ENCODE measurements at regions not wholly inside any gene's neighbourhood (a gene's known extent, or its start where the extent isn't known, plus 50 kb on each side); places are given as distances from the start of the nearest gene placed in this dataset.
"Not testable (repeated sequence)": the region's sequence is repeated elsewhere in the genome, so short reads cannot be mapped to it uniquely, and the experiment has no call there.

- DNase-seq: no peak
Observed at GRCh38 chr2:52340171-52340570, 1308.2 kb upstream of the NRXN1 start.

GRCh38 chr2:52337786-52338185, 1305.9 kb upstream of the NRXN1 start:
- not testable (repeated sequence) for DNase-seq

- no peak for DNase-seq
Observed at GRCh38 chr2:52336951-52337350, 1305.0 kb upstream of the NRXN1 start.

- no peak for DNase-seq
Observed at GRCh38 chr2:52335727-52336126, 1303.8 kb upstream of the NRXN1 start.

GRCh38 chr2:52334185-52334584, 1302.3 kb upstream of the NRXN1 start:
- no peak for DNase-seq

- no peak for DNase-seq
Observed at GRCh38 chr2:52327641-52328040, 1295.7 kb upstream of the NRXN1 start.

- no peak for DNase-seq
Observed at GRCh38 chr2:52314231-52314630, 1282.3 kb upstream of the NRXN1 start.

GRCh38 chr2:52312486-52312885, 1280.6 kb upstream of the NRXN1 start:
- no peak for DNase-seq

GRCh38 chr2:52311862-52312261, 1279.9 kb upstream of the NRXN1 start:
- DNase-seq: no peak

GRCh38 chr2:52308156-52308555, 1276.2 kb upstream of the NRXN1 start:
- DNase-seq: no peak

GRCh38 chr2:52294628-52295027, 1262.7 kb upstream of the NRXN1 start:
- no peak for DNase-seq

- DNase-seq: no peak
Observed at GRCh38 chr2:52292801-52293200, 1260.9 kb upstream of the NRXN1 start.

GRCh38 chr2:52289741-52290140, 1257.8 kb upstream of the NRXN1 start:
- DNase-seq: no peak

- DNase-seq: no peak
Observed at GRCh38 chr2:52288596-52288995, 1256.7 kb upstream of the NRXN1 start.

- no peak for DNase-seq
Observed at GRCh38 chr2:52269696-52270485, 1238.0 kb upstream of the NRXN1 start.

- no peak for DNase-seq
Observed at GRCh38 chr2:52264911-52265310, 1233.0 kb upstream of the NRXN1 start.

- DNase-seq: no peak
Observed at GRCh38 chr2:52264488-52264887, 1232.6 kb upstream of the NRXN1 start.

GRCh38 chr2:52260904-52261303, 1229.0 kb upstream of the NRXN1 start:
- no peak for DNase-seq

GRCh38 chr2:52258967-52259366, 1227.0 kb upstream of the NRXN1 start:
- not testable (repeated sequence) for DNase-seq

- DNase-seq: no peak
Observed at GRCh38 chr2:52258038-52258437, 1226.1 kb upstream of the NRXN1 start.

GRCh38 chr2:52253416-52253980, 1221.6 kb upstream of the NRXN1 start:
- no peak for DNase-seq

GRCh38 chr2:52238782-52239181, 1206.8 kb upstream of the NRXN1 start:
- DNase-seq: no peak

- DNase-seq: no peak
Observed at GRCh38 chr2:52222128-52222527, 1190.2 kb upstream of the NRXN1 start.

GRCh38 chr2:52220393-52220792, 1188.5 kb upstream of the NRXN1 start:
- no peak for DNase-seq

GRCh38 chr2:52210611-52211010, 1178.7 kb upstream of the NRXN1 start:
- no peak for DNase-seq
